Neuronal stem cell (in vitro differentiated cells): ENCODE measurements at regions not wholly inside any gene's neighbourhood (a gene's known extent, or its start where the extent isn't known, plus 50 kb on each side); places are given as distances from the start of the nearest gene placed in this dataset.

Experiments
- DNase-seq: peaks from one replicate; pipeline ENCODE4 v3.0.0-alpha.2; 2013; ENCODE audit warnings: low spot score
- H2AFZ ChIP-seq: one replicate; pipeline ENCODE4 v1.6.1; 2013; ENCODE audit warnings: mild to moderate bottlenecking, low read length, inconsistent platforms
- H2AK5ac ChIP-seq: 2 replicates; pipeline ENCODE4 v1.6.1; 2013; ENCODE audit warnings: low read depth, mild to moderate bottlenecking, inconsistent platforms, low read length, moderate library complexity, mixed read lengths
- H2BK120ac ChIP-seq: 2 replicates; pipeline ENCODE4 v1.6.1; 2013; ENCODE audit warnings: low read depth, mild to moderate bottlenecking, inconsistent platforms, low read length, moderate library complexity, mixed read lengths
- H2BK12ac ChIP-seq: one replicate; pipeline ENCODE4 v1.6.1; 2013; ENCODE audit warnings: low read length, inconsistent platforms
- H2BK15ac ChIP-seq: 2 replicates; pipeline ENCODE4 v1.6.1; 2013; ENCODE audit warnings: mild to moderate bottlenecking, low read length, inconsistent platforms, mixed read lengths
- H2BK5ac ChIP-seq: one replicate; pipeline ENCODE4 v1.6.1; 2013; ENCODE audit warnings: inconsistent platforms, mild to moderate bottlenecking, low read length, moderate library complexity
- H3K14ac ChIP-seq: one replicate; pipeline ENCODE4 v1.6.1; 2013; ENCODE audit warnings: low read length, inconsistent platforms
- H3K18ac ChIP-seq: 2 replicates; pipeline ENCODE4 v1.6.1; 2013; ENCODE audit warnings: low read length, inconsistent platforms
- H3K23ac ChIP-seq: 2 replicates; pipeline ENCODE4 v1.6.1; 2013; ENCODE audit warnings: low read depth, mild to moderate bottlenecking, mixed read lengths, low read length, inconsistent platforms; ENCODE audit not compliant: poor library complexity
- H3K27ac ChIP-seq: replicated peaks from 3 replicates; pipeline ENCODE4 v1.5.1; 2013; ENCODE audit warnings: low read length, inconsistent platforms
- H3K27me3 ChIP-seq, 3 experiments: 2 replicates each; pipeline ENCODE4 v1.6.1; 2013; ENCODE audit warnings: low read length in 3 of 3, mild to moderate bottlenecking in 2 of 3, inconsistent platforms in 1 of 3, low read depth in 1 of 3, mixed read lengths in 1 of 3, moderate library complexity in 1 of 3; ENCODE audit not compliant: control insufficient read depth in 3 of 3, insufficient read depth in 3 of 3
- H3K36me3 ChIP-seq, 2 donors: replicated peaks in 1 of 2; 2 replicates each; pipeline ENCODE4 v1.6.1; 2013; ENCODE audit warnings: low read length in 2 of 2; ENCODE audit not compliant: control insufficient read depth in 2 of 2, insufficient read depth in 2 of 2
- H3K4ac ChIP-seq: 2 replicates; pipeline ENCODE4 v1.6.1; 2013; ENCODE audit warnings: inconsistent platforms, mild to moderate bottlenecking, low read length, moderate library complexity
- H3K4me1 ChIP-seq, 2 donors: 1 replicate in 1 of 2; 2 replicates in 1 of 2; pipeline ENCODE4 v1.6.1; 2013; ENCODE audit warnings: low read length in 2 of 2, low read depth in 1 of 2; ENCODE audit not compliant: control insufficient read depth in 2 of 2, insufficient read depth in 1 of 2
- H3K4me2 ChIP-seq: one replicate; pipeline ENCODE4 v1.6.1; 2013; ENCODE audit warnings: mild to moderate bottlenecking, low read length, inconsistent platforms; ENCODE audit not compliant: insufficient read depth, poor library complexity, severe bottlenecking
- H3K4me3 ChIP-seq, 2 donors: 2 replicates each; pipeline ENCODE4 v1.5.1; 2013; ENCODE audit warnings: low read length in 2 of 2, mild to moderate bottlenecking in 2 of 2, inconsistent platforms in 1 of 2, moderate library complexity in 1 of 2
- H3K79me1 ChIP-seq: one replicate; pipeline ENCODE4 v1.6.1; 2013; ENCODE audit warnings: low read depth, mild to moderate bottlenecking, inconsistent platforms, low read length, moderate library complexity
- H3K9ac ChIP-seq: one replicate; pipeline ENCODE4 v1.6.1; 2013; ENCODE audit warnings: mild to moderate bottlenecking, low read depth, low read length, inconsistent platforms; ENCODE audit not compliant: poor library complexity
- H3K9me3 ChIP-seq, 2 donors: replicated peaks in 1 of 2; 2 replicates each; pipeline versions ENCODE3 to v1.6.1; 2013; ENCODE audit warnings: low read length in 2 of 2, mild to moderate bottlenecking in 2 of 2, inconsistent platforms in 1 of 2, low read depth in 1 of 2, mixed read lengths in 1 of 2, moderate library complexity in 1 of 2; ENCODE audit not compliant: control insufficient read depth in 2 of 2, insufficient read depth in 1 of 2
- H4K8ac ChIP-seq: one replicate; pipeline ENCODE4 v1.6.1; 2013; ENCODE audit warnings: low read depth, mild to moderate bottlenecking, inconsistent platforms, low read length, moderate library complexity
- H4K91ac ChIP-seq: one replicate; pipeline ENCODE4 v1.6.1; 2013; ENCODE audit warnings: low read length, low read depth, mild to moderate bottlenecking, inconsistent platforms; ENCODE audit not compliant: poor library complexity
- WGBS, 2 donors: extraction: QIAGEN DNeasy Blood & Tissue Kit; methylation state at CpG; one replicate each; pipeline ENCODE4 v1.1.7; 2013; ENCODE audit warnings: missing lambda C conversion rate in 2 of 2, mixed read lengths in 1 of 2; ENCODE audit not compliant: insufficient read length in 2 of 2, insufficient replicate concordance in 1 of 2; ENCODE audit errors: extremely low coverage in 2 of 2; 5-methylcytosine and 5-hydroxymethylcytosine counted together

GRCh38 chr9:28758341-28758740 lies 1185.1 kb upstream of the C9orf72 start:
- H3K4ac ChIP-seq = no peak overlapping the region
- no peaks in the 10 kb centered on the region for H3K36me3 ChIP-seq
- H4K91ac ChIP-seq = no peak overlapping the region
- H3K4me3 ChIP-seq = no peak overlapping the region
- H3K14ac ChIP-seq = no peak overlapping the region
- no peak for DNase-seq
- H3K4me2 ChIP-seq = no peak overlapping the region
- no peaks in the 10 kb centered on the region for H3K79me1 ChIP-seq
- H3K18ac ChIP-seq = no peak overlapping the region
- no peak overlapping the region for H3K23ac ChIP-seq
- H2BK12ac ChIP-seq = no peak overlapping the region
- no peak overlapping the region for H2AK5ac ChIP-seq
- no peak overlapping the region for H2BK15ac ChIP-seq
- H3K9ac ChIP-seq = no peak overlapping the region
- H2AFZ ChIP-seq = no peak overlapping the region
- no peak overlapping the region for H2BK5ac ChIP-seq
- H3K9me3 ChIP-seq = no peaks in the 10 kb centered on the region
- H3K27me3 ChIP-seq = no peaks in the 10 kb centered on the region
- H4K8ac ChIP-seq = no peak overlapping the region
- WGBS, 2 donors = no CpG with 5 or more reads among the region's 1 CpG
- no peak overlapping the region for H3K27ac ChIP-seq
- H2BK120ac ChIP-seq = no peak overlapping the region
- H3K4me1 ChIP-seq = no peaks in the 10 kb centered on the region

GRCh38 chr9:28758971-28759370 lies 1185.7 kb upstream of the C9orf72 start:
- no peak overlapping the region for H2BK15ac ChIP-seq
- no peak overlapping the region for H3K4me2 ChIP-seq
- no peak overlapping the region for H3K27ac ChIP-seq
- no peak overlapping the region for H2BK120ac ChIP-seq
- no peaks in the 10 kb centered on the region for H3K4me1 ChIP-seq
- no peak overlapping the region for H2BK12ac ChIP-seq
- no peak overlapping the region for H2AFZ ChIP-seq
- no peak overlapping the region for H3K9ac ChIP-seq
- no peaks in the 10 kb centered on the region for H3K36me3 ChIP-seq
- DNase-seq = no peak
- H4K91ac ChIP-seq = no peak overlapping the region
- H3K4ac ChIP-seq = no peak overlapping the region
- no peak overlapping the region for H3K18ac ChIP-seq
- no CpG with 5 or more reads among the region's 1 CpG for WGBS, 2 donors
- no peak overlapping the region for H3K4me3 ChIP-seq
- H2AK5ac ChIP-seq = no peak overlapping the region
- no peak overlapping the region for H4K8ac ChIP-seq
- no peak overlapping the region for H2BK5ac ChIP-seq
- no peaks in the 10 kb centered on the region for H3K79me1 ChIP-seq
- no peak overlapping the region for H3K14ac ChIP-seq
- no peaks in the 10 kb centered on the region for H3K9me3 ChIP-seq
- no peaks in the 10 kb centered on the region for H3K27me3 ChIP-seq
- H3K23ac ChIP-seq = no peak overlapping the region

- Histone ChIP-seq H3K23ac (no peak overlapping the region), H3K9ac (no peak overlapping the region), H4K91ac (no peak overlapping the region), H3K4me3 (no peak overlapping the region), H3K27ac (no peak overlapping the region), H2BK12ac (no peak overlapping the region), H3K79me1 (no peaks in the 10 kb centered on the region), H3K14ac (no peak overlapping the region), H2BK120ac (no peak overlapping the region), H2AK5ac (no peak overlapping the region), H3K4me2 (no peak overlapping the region), H4K8ac (no peak overlapping the region), H2AFZ (peak overlapping the region; percentile 29), H3K18ac (no peak overlapping the region), H3K4me1 (no peaks in the 10 kb centered on the region), H2BK15ac (no peak overlapping the region), H3K9me3 (peaks cover 0 to 4% of the 10 kb centered on the region in 2 donors), H3K4ac (no peak overlapping the region), H2BK5ac (no peak overlapping the region), H3K36me3 (no peaks in the 10 kb centered on the region), H3K27me3 (no peaks in the 10 kb centered on the region)
- DNase-seq = no peak
- no CpG with 5 or more reads among the region's 1 CpG for WGBS, 2 donors
Measured at GRCh38 chr9:28762167-28762566, 1188.9 kb upstream of the C9orf72 start.

DNA sequence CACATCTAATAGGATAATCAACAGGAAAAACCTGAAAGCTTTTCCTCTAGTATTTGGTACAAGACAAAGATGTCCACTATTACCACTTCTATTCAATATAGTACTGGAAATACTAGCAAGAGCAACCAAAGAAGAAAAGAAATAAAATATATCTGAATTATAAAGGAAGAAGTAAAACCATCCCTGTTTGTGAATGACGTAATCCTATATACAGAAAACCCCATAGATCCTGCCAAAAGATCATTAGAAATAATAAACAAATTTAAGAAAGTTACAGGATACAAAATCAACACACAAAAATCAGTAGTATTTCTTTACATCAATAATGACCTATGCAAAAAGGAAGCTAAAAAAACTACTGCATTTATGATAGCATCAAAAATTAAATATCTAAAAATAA lies 1191.3 kb upstream of the C9orf72 start:
- no peak overlapping the region for H3K4ac ChIP-seq
- no peak overlapping the region for H4K91ac ChIP-seq
- no peak overlapping the region for H2BK12ac ChIP-seq
- no peak overlapping the region for H3K4me3 ChIP-seq
- H3K18ac ChIP-seq = no peak overlapping the region
- no peak overlapping the region for H2AFZ ChIP-seq
- no peaks in the 10 kb centered on the region for H3K79me1 ChIP-seq
- H2AK5ac ChIP-seq = no peak overlapping the region
- H3K9me3 ChIP-seq = peaks cover 0 to 4% of the 10 kb centered on the region in 2 donors
- no peak overlapping the region for H3K9ac ChIP-seq
- H3K23ac ChIP-seq = no peak overlapping the region
- H3K4me1 ChIP-seq = no peaks in the 10 kb centered on the region
- H3K4me2 ChIP-seq = no peak overlapping the region
- DNase-seq = no peak
- H4K8ac ChIP-seq = no peak overlapping the region
- H2BK15ac ChIP-seq = no peak overlapping the region
- H2BK5ac ChIP-seq = no peak overlapping the region
- no peak overlapping the region for H3K27ac ChIP-seq
- no CpG with 5 or more reads among the region's 1 CpG for WGBS, 2 donors
- no peak overlapping the region for H3K14ac ChIP-seq
- H3K36me3 ChIP-seq = no peaks in the 10 kb centered on the region
- H2BK120ac ChIP-seq = no peak overlapping the region
- H3K27me3 ChIP-seq = no peaks in the 10 kb centered on the region
